GM21526 (cell line): ENCODE measurements at regions not wholly inside any gene's neighbourhood (a gene's known extent, or its start where the extent isn't known, plus 50 kb on each side); places are given as distances from the start of the nearest gene placed in this dataset.
"Not testable (repeated sequence)": the region's sequence is repeated elsewhere in the genome, so short reads cannot be mapped to it uniquely, and the experiment has no call there.

ENCODE experiments used
- ATAC-seq: cut with Tn5 transposase; IDR thresholded peaks from one replicate; pipeline ENCODE4 v1.9.1; 2021; ENCODE audit warnings: moderate library complexity; ENCODE audit not compliant: unreplicated experiment, low FRiP score

DNA sequence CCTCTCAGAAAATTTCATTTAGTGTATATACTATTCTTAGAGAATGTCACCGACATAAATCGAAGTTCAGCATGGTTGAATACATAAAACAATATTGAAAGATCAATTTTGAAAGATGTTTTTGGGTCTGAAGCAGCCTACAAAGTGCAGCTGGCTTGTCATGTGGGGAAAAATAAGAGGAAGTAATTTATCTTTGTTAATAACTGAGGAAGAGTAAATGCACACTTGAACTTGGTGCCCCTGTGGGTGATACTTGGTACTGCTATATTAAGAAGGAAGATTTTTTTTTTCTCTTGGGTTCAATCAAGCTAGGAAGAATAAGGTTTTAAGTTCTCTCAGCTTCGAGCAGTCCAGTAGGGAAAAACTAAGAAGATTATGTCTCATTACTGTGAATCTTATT is 661.3 kb downstream of the RPL10L start:
- ATAC-seq = no peak

DNA sequence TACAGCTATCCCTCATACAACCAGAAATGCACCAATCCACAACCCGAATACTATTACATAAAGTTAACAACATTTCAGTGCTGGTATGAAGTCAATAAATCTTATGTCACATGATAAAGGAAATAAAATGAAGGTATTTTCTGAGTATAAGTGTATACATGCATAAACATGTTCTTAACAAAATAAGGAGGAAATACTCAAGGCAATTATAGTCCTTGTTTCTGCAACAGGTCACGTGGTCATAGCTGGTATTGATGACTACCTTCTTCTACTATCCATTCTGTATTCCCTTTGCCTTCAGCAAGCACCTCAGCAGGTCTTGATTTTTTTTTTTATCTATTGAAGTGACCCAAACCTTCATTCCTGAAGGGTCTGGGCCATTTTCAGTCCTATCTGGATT is 675.6 kb downstream of the RPL10L start:
- ATAC-seq = no peak

DNA sequence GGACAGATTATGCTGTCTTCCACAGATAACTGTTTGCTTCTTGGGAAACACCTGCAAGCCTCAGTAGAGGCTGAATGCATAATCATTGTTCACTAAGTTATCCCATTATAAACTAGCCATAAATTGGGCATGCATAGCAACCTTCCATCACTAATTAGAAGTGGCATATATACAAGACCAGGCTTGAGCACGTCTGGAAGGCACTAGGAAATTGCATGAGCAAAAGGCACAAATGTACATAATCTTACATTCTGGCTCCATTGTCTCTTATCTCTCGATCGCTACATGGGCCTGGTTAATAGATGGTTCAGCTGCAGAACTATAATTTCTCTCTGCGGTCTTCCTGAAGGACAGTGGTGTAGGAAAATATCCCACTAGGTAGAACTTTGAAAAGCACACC is 679.2 kb downstream of the RPL10L start:
- ATAC-seq = no peak

DNA sequence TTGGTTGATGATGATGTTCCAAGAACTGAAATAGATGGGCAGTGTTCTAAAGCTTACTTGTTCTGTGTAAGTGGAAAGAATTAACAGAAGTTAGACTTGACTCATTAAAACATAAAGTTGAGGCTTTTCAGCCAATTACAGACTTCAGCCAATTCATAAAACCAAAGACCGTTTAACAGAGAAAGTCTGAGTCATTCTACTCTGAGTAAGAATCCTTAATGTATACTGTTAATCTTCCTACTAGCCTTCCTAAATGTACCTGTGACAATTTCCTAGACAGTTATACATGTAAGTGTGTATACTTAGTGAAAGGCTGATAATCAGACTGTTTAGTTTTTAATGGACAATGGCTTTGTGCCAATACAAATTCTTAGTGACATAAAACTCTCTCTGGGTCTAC is 681.0 kb downstream of the RPL10L start:
- no peak for ATAC-seq

DNA sequence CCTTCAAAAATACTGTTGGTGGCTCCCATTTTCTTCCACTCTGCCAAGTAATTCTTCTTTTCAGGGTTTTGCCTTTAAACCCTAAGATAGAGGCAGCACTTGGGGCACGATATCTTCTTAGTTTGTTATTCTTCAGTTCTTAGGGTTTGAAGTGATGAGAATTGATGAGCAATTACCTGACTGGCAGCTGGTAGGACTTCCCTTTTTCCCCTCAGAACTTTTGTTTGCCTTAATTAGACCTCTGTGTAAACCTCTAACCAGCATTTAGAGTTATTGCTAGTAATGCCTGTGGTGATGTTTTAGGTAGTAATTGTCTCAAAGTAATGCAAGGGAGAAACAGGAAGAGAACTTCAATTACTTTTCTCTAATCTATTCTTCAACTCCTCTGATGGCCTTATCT is 683.5 kb downstream of the RPL10L start:
- ATAC-seq = no peak

DNA sequence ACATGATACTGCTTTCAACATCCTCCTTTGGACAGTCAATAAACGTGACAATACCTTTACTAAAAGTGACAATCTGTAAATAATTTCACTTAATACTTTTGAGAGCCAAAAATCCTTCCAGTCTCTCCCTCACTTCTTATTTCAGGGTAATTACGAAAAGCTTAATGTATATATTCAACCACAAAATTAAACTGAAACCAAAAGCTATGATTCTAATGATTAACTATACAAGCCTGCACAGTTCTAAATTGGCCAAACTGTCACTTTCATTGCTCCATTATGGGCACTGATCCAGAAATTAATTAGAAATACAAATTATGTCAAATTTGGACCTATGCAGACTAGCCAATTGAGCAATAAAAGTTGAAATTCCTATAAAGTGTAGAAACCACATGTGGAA is 696.5 kb upstream of the MIS18BP1 start:
- no peak for ATAC-seq

DNA sequence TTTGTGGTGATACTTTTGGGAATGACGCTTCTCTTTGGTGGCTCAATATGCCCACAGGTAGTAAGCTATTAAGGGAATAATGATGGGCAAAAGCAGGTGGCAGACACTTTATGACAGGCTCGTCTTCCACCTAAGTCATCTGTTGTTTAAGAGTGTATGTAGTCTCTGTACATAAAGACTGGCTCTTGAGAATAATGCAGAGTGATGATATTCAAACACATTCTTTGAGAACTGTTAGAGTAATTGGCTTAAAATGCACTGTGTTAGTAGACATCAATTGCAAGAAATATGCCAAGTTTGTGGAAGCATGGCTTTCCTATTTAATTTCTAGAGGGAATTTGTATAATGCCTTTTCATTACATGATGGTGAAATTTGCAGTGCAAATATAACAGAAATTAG is 694.8 kb upstream of the MIS18BP1 start:
- ATAC-seq = no peak

DNA sequence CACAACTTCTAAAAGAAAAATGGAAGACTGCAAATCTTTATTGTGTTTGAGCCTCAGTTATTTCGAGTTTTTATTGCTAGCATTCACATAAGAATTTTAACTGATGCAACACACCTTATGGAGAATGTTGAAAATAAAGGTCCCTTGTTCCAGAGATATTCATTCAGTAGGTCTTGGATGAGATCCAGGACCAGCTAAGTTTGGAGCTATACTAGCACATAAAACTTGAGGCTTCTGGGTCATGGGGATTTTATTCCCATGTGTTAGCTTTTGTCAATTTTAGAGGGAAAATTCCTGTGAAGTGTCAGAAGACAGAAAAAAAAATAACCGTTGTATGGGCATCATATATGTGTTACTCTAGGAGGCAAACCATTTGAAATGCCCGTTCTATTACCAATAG is 693.2 kb upstream of the MIS18BP1 start:
- ATAC-seq = no peak

DNA sequence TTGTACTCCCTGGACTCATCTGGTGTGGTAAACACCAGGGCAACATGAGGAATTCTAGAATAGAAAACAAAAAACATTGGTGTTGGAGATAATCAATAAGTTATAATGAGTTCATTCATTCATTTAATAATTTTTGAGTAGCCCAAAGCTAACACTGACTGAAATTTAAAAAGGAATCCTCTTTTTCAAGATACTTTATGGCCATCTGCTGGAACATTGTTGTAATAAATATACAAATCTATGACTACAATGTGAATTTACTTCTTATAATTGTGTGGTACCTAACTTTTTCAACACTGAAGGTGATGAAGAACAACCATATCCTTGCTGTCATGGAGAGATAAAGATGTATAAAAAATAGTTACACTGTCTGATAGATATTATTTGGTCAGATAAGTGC is 687.3 kb upstream of the MIS18BP1 start:
- no peak for ATAC-seq

DNA sequence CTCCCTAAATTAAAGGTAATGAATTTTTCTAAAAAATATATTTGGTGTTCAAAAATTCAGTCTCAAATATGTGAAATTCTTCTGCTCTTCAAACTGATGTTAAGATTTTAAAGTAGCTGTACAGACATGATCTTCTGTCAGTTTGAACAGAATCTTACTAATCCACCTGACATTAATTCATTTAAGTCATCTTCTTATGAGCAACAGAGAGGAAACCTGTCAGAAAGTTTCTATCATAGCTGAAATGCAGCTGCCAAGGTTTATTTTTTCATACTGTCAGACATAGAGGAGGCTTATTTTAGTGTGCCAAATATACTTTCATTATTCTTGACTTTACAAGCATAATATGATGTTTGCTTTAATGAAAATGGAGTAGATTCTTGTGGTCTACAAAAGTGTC is 686.6 kb upstream of the MIS18BP1 start:
- no peak for ATAC-seq

DNA sequence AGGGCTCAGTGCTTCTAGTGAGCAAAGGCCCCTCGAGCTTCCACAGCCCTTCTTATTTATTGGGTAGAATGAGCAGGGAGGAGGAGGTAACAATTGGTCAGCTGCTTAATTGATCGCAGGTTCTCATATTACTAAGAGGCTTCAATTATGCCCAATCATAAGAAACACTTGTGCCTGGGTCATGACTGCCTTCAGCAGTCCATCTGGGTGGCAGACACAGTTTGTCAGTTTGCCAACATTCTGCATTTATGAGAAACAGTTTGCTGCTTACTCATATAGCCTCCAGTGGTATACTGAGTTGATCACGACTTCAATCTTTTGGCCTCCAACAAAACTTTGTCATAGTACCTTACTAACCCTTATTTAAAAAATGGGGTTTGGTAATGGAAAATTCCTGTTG is 667.0 kb upstream of the MIS18BP1 start:
- ATAC-seq = not testable (repeated sequence)

DNA sequence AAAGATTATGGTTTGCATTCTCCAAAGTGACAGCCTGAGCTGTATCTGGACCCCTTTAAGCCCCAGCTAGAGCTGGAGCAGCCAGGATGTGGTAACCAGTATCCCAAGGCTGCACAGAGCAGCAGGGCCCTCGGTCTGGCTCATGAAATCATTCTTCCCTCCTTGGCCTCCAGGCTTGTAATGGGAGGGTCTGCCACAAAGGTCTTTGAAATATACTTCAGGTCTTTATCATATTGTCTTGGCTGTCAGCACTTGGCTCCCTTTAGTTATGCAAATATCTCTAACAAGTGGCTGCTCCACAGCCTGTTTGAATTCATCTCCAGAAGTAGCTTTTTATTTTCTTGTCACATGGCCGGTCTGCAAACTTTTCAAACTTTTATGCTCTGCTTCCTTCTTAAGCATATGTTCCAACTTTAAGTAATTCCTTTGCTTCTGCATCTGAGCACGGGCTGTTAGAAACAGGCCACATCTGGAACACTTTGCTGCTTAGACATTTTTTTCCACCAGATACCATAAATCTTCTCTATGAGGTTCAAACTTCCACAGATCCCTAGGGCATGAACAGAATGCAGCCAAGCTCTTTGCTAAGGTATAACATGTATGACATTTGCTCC is 663.4 kb upstream of the MIS18BP1 start:
- ATAC-seq = no peak

DNA sequence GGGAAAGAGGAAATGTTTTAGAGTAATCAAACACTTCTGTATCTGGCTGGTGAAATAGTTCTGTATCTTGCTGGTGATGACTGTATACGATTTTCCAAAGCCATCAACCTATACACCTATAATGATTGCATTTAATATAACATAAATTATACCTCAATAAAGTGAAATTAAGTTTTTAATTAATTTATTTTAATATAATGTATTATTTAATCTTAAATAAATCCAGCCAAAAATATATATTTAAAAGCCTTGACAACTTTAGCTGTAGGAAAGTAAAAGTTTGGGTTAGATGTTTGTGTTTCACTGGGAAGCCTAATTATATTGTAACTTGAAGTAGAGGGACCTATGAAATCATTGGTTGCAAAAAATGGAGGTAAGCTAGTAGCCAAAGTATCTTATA is 654.8 kb upstream of the MIS18BP1 start:
- no peak for ATAC-seq

DNA sequence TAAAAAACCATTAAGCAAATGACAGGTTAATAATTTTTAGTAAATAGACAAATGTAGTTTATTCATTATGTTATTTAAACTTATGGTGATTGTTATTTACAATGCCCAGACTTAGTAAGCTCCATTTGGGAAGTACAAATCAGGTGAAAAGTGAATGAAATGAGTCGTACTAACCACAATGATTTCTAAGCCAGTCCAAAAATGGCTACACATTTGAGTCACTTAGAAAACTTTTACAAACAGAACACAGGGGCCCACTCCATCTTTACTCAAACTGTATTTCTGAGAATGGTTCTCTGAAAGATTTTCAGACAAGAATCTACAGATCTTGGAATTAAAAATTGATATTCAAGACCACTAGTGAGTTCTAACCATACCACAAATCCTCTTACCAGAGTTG is 653.3 kb upstream of the MIS18BP1 start:
- no peak for ATAC-seq

DNA sequence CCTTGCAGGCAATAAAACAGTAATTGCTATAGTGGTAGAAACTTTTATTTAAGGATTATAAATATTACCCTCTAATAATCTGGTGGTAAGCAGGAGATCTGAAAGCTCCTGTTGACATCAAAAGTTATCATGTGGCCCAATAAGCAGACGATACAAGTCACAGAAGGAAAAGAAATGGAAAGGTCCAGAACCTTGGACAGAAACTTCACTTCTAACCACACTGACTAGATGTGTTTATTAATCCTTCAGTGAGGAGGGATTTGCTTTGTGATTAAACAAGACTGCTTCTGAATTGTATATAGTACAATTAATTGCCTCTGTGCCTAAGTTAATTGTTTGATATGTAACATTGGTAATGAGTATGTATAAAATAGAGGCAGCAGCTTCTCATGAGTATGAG is 652.7 kb upstream of the MIS18BP1 start:
- no peak for ATAC-seq

DNA sequence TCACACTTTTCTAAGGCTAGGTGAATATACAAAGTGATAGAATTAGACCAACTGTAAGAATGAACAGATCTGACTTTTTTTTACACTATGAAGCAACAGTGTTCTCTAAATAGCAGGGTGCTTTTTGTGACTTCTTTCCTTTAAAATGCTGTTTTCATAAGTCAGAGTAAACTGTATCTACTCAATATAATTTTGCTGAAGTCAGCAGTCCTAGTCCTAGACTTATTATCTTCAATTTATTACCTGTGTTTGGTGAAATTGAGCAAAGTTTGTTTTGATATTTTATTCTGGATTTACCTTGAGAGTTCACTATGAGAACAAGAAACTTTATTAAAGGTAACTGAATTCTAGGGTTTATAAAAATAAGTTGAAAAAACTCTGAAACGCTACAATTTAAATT is 651.3 kb upstream of the MIS18BP1 start:
- no peak for ATAC-seq

DNA sequence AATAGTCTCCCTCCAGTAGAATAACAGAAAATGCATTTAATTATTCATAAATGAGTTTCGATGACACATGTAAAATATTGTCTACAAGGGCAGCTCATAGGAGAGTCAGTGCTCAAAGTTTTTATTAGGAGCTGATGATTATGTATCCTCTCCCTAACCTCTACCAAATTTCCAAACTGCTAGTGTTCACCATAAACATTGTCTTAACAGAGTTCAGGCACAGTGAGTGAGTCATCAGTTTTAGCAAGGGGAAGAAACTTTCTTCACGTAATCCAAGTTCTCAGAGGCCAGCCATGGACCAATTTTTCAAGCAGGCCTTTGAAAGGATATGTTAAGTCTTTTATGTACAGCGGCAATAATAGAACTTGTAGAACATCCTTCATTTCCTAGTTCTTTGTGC is 649.2 kb upstream of the MIS18BP1 start:
- no peak for ATAC-seq

DNA sequence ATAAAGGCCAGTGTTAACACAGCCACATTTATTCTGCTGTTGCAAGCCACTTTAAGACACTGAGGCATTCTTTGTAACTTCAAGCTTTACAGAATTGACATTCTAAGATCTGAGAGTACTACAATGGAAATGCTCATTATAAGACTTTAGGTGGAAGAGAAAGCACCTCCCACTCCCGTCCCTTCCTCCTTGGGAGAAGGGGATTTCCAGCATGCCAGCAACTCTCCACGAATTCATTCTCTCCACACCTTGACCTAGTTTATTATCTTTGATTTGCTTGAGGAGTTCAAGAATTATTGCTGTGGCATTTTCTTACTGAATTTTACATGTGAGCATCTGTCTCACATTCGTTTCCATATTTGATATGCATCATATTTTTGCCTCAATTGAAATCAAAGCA is 644.4 kb upstream of the MIS18BP1 start:
- ATAC-seq = no peak

DNA sequence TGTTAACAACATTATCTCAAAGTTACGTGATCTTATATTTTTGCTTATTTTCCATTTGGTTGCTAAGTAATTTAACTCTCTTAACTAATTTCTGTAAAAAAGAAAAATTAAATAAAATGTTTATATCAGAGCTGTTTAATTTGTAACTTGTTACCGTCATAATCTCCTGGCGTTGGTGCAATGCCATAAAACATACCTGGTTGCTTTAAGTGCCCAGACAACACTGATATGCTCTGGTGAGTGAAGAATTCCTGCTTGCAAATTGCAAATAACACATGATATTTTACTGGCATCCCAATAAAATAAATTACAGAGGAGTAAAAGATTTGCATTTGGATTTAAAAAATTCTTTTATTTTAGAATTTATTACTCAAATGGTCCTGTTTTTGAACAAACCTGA is 640.1 kb upstream of the MIS18BP1 start:
- no peak for ATAC-seq

DNA sequence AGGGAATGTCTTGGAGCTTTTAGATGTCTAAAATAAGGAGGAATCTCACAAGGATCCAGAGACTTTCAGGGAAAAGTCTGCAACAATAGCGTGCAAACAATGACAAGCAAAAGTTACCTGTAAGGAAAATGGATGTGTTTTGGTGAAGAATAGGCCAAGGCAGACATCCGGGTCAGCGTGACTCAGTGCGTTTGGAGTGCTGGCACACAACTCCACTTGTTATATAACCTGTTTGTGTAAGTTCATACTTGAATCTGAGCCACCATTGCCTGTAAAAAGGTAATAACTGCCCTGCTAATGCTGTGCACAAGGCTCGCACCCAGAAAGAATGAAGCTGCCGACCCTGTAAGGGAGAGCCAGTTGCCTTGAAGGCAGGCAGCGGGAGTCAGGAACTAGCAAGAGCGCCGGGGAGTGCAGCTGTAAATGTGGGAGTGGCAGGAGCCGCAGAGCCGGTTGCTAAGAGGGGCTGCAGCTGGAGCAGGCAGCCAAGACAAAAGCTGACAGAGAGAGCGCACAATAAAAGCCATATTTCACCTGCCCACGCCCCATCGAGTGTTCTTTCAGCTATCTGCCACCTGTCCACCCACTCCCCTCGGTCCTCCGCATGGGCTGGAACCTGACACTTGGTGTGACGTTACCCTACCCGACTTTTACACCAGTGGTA is 638.5 kb upstream of the MIS18BP1 start:
- ATAC-seq = no peak

DNA sequence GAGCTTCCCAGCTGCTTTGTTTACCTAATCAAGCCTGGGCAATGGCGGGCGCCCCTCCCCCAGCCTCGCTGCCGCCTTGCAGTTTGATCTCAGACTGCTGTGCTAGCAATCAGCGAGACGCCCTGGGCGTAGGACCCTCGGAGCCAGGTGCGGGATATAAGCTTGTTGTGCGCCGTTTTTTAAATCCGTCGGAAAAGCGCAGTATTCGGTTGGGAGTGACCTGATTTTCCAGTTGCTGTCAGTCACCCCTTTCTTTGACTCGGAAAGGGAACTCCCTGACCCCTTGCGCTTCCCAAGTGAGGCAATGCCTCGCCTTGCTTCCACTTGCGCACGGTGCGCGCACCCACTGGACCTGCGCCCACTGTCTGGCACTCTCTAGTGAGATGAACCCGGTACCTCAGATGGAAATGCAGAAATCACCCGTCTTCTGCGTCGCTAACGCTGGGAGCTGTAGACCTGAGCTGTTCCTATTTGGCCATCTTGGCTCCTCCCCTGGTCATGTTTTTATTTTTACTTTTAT is 635.8 kb upstream of the MIS18BP1 start:
- ATAC-seq = not testable (repeated sequence)

DNA sequence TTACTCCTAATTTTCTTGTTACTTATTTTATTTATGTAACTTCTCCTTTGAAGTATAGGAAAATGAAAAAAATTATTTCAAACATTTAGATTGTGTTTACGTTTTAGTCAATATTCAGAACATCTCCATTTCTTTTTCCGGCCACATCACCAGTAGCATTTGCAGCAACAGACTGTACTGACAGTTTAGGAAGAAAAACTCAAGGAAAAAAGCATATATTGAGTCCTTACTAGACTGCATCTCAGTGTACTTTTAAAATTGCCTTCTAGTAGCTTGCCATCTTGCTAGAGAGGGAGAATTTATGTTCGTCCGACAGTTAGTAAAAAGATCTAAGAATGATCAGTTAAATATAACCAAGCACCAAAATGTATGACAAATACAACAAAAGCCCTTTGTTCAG is 625.0 kb upstream of the MIS18BP1 start:
- no peak for ATAC-seq
